GM18907 (cell line): ENCODE measurements at regions not wholly inside any gene's neighbourhood (a gene's known extent, or its start where the extent isn't known, plus 50 kb on each side); places are given as distances from the start of the nearest gene placed in this dataset.
"Not testable (repeated sequence)": the region's sequence is repeated elsewhere in the genome, so short reads cannot be mapped to it uniquely, and the experiment has no call there.

Experiments used
- ATAC-seq: cut with Tn5 transposase; IDR thresholded peaks from one replicate; pipeline ENCODE4 v1.9.1; 2021; ENCODE audit warnings: mild to moderate bottlenecking, moderate library complexity; ENCODE audit not compliant: unreplicated experiment

DNA sequence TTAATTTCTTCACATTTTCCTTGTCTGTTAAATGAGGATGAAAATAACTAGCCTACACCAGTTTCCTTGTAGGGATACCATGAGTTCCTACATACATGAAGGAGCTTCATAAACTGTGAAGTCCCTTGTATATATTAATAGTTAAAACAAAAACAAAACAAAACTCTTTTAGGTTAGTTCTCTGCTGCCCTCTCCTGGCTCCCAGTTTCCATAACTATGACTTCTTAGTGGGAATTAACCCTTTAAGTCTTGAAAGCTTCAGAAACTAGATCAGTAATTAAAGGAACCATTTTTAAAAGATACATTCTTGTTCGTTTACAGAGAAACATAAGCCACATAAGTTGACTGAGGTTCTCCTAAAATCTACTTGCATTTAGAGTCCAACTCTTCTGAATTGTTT is 500.0 kb upstream of the C9orf72 start:
- no peak for ATAC-seq

DNA sequence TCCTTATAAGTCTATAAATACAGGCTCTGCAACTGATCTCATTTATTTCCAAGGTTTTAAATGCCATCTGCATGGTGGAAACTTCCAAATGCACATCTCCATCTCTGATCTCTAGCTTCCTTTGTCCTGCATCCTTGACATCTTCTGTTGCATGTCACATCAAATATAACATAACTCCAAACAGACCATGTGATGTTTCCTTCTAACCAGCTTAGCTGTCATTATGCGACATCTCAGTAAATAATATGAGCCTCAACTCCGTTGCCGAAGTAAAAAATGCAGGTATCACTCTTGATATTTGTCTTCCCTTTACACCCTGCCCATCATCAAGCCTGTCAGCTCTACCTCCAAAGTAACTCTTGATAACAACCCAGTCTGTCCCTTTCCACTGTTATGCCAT is 506.4 kb upstream of the C9orf72 start:
- ATAC-seq = no peak

- ATAC-seq = no peak
Measured at GRCh38 chr9:28082671-28083070, 509.4 kb upstream of the C9orf72 start.

DNA sequence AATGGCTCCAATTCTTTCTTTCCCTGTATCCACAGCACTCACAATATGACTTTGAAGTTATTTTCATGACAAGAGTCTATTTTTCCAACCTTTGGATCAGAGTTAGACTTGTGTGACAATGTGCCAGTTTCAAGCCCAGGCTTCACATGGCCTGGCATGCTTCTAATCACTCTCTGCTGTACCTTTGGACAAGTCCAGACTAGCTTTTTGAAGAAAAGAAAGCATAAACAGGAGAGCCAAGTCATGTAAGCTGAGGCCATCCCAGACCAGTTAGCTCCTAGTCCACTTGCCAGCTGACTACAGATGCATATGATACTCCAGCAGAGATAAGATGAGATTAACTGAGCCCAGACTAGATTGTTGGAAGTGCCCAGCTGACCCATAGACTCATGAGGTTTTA is 513.6 kb upstream of the C9orf72 start:
- no peak for ATAC-seq

- ATAC-seq = no peak
Measured at GRCh38 chr9:28092981-28093936, 520.0 kb upstream of the C9orf72 start.

GRCh38 chr9:28101509-28101908 is 528.2 kb upstream of the C9orf72 start:
- ATAC-seq = no peak

- no peak for ATAC-seq
Measured at GRCh38 chr9:28105001-28105400, 531.7 kb upstream of the C9orf72 start.

- ATAC-seq = no peak
Measured at GRCh38 chr9:28120184-28120583, 546.9 kb upstream of the C9orf72 start.

DNA sequence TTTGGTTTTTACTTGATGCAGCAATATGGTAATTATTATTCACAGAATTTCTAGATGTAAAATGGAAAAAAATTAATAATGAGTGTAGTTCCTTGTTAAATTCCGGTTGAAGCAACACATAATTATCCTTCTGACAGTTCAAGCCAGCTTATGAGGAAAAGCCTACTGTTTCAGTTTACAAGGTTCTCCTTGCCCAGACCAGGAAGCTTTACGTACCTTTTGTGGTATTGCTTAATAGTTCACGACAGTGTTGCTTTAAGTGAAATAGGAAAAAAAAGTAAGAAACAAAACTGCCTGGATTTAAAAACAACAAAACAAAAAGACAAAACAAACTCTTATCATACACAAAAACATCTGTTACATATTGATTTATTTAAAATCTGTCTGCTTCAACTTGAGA is 547.3 kb upstream of the C9orf72 start:
- no peak for ATAC-seq

- ATAC-seq = no peak
Measured at GRCh38 chr9:28121366-28121765, 548.1 kb upstream of the C9orf72 start.

- no peak for ATAC-seq
Measured at GRCh38 chr9:28124917-28125316, 551.6 kb upstream of the C9orf72 start.

DNA sequence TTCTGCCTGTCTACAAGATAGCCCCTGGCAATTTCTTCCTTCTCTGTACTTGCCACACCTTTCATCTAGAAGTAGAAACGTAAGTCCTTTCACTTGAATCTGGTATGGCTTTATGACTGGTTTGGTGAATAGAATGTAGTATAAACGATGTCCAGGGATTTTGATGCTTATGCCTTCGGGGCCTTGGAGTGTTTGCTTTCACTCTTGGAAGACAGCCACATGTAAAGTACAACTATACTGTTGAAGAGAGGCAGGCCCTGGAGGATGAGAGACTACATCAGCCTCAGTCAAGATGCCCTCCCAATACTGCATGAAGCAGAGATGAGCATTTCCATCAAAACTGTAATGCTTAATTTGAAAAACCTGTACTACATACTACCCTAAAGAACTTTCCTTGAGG is 553.8 kb upstream of the C9orf72 start:
- no peak for ATAC-seq

- ATAC-seq = no peak
Measured at GRCh38 chr9:28134446-28134976, 561.2 kb upstream of the C9orf72 start.

GRCh38 chr9:28135549-28135948 is 562.3 kb upstream of the C9orf72 start:
- ATAC-seq = no peak

GRCh38 chr9:28136113-28136512 is 562.8 kb upstream of the C9orf72 start:
- ATAC-seq = no peak

DNA sequence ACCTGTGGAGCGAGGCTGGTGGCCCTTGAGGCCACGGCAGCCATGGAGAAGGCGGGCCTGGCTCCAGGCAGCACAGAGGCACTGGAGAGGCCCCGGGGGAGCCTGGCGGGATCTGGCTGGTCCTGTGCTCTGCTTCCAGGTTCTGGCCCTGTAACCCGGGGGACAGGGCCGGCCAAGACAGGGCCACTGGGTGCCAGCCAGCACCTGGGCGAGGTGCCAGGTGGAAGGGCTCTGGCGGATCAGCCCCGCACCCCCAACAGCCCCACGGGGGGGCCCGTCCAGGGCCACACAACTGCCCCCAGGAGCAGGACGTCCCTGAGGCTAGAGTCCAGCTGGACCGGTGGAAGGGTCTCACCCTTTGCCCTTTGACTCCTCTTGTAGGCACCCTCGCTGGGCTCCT is 574.1 kb upstream of the C9orf72 start:
- not testable (repeated sequence) for ATAC-seq

DNA sequence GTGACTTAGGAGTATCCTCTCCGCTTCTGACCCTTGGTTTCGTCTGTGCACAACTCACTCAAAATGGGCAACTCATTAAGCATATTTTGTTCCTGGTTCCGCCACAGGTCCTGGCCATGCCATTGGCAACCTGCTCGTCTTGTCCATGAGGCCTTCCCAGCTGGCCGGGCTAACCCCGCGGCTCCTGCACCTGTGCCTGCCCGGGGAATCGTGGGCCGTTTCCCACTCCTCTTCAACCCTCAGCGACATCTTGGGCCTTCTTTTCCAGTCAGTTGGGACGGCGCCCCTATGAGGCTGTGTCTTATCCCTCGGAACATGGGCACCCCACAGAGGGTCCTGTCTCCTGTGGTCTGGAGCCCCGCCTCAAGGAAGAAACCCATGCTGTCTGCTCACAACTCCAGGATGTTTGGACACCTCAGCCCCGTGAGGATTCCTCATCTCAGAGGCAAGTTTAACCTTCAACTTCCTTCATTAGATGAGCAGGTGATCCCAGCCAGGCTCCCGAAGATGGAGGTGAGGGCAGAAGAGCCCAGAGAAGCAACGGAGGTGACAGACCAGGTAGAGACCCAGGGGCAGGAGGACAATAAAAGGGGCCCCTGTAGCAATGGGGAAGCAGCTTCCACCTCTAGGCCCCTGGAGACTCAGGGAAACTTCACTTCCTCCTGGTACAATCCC is 574.8 kb upstream of the C9orf72 start:
- ATAC-seq = not testable (repeated sequence)

GRCh38 chr9:28149361-28150050 is 576.2 kb upstream of the C9orf72 start:
- ATAC-seq = not testable (repeated sequence)

DNA sequence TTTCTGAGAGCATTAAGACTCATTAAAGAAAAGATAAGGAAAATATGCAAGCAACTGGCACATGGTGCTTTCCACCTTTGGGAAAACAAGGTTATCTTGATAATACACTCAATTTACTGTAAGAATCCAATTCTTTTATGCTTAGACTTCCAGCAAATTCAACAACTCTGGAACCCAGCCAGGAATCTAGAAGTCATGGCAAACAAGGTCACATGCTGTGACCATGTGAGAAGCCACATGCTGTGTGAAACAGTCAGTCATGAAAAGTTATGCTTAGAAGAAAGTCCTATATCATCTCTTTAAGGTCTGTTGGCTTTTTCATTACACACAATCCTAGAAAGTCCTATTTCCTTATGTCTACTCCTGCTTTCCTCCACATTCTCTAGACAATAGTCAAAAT is 581.8 kb upstream of the C9orf72 start:
- ATAC-seq = no peak

DNA sequence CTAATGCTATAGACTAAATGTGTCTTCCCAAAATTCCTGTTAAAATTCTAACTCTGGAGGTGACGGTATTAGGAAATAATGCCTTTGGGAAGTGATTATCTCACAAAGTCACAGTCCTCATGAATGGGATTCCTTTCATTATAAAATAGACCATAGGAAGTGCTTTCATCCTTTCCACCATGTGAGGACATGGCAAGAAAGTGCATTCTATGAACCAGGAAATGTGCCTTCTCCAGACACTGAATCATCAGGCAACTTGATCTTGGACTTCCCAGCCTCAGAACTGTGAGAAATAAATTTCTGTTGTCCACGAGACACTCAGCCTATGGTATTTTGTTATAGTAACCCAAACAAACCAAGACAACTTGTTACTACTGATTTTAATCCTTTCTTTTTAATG is 582.4 kb upstream of the C9orf72 start:
- ATAC-seq = no peak

GRCh38 chr9:28158451-28158850 is 585.2 kb upstream of the C9orf72 start:
- ATAC-seq = no peak
